GM19023 (cell line): ENCODE measurements at regions not wholly inside any gene's neighbourhood (a gene's known extent, or its start where the extent isn't known, plus 50 kb on each side); places are given as distances from the start of the nearest gene placed in this dataset.
A peak's percentile ranks its signal among the peaks of the same experiment; 100 is the strongest.

Experiments used
- ATAC-seq: cut with Tn5 transposase; IDR thresholded peaks from one replicate; pipeline ENCODE4 v1.9.1; 2021; ENCODE audit warnings: mild to moderate bottlenecking, moderate library complexity; ENCODE audit not compliant: unreplicated experiment

DNA sequence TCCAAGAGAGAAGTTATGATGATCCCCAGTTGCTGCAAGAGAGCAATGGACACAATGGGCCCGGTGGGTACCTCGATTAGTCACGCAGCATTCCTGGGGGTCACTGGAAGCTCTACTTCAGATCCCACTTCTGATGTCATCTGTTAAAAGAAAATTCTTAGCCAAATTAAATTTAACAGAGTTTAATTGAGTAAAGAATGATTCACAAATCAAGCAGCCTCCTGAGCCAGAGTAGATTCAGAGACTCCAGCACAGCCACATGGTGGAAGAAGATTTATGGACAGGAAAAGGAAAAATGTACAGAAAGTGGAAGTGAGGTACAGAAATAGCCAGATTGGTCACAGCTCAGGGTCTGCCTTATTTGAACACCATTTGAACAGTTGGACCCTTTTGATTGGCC is 107.5 kb downstream of the SPTSSA start:
- no peak for ATAC-seq

DNA sequence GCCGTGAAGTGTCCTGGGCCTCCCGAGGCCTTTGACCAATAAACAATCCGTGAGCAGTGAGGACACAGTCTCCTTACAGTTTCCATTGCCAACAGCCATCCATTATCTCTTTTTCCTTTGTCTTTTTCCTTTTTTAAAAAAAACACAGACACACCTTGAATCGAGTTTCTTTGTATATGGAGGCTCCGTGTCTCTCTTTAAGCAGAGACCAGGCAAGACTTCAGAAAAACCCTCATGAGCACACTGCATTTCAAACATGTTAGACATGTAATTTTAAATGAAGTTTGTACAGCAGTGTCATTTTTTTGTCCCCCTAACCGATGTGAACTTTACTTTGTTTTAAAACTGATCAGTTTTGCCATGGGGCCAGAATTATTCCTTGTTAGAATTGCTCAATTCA is 111.1 kb downstream of the SPTSSA start:
- no peak for ATAC-seq

DNA sequence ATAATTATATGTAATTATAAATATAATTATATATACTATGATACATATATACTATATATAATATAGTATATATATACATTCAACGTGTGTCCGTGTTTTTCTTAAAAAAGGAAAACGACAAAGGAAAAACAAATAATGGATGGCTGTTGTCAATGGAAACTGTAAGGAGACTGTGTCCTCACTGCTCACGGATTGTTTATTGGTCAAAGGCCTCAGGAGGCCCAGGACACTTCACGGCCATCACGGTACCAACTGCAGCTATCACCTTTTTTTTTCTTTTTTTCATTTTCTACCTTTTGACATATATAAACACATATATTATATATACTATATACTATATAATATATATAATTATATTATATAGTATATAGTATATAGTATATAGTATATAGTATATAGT is 113.4 kb downstream of the SPTSSA start:
- ATAC-seq, result no peak

DNA sequence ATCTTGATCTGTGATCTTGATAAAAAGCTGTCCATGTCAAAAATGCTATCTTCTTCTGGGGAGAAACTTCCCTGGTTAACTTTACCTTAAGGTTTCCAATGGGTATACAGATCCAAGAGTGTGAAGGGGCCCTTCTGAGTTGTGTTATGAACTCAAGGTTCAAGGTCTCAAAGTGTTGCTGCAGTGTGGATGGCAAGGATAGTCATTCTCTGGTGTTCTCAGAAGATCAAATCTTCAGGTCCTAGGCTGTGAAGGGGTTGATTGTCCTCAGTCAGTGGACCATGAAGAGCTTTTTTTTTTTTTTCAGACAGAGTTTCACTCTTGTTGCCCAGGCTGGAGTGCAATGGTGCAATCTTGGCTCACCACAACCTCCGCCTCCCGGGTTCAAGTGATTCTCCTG is 114.4 kb downstream of the SPTSSA start:
- ATAC-seq, result peak; percentile 86

DNA sequence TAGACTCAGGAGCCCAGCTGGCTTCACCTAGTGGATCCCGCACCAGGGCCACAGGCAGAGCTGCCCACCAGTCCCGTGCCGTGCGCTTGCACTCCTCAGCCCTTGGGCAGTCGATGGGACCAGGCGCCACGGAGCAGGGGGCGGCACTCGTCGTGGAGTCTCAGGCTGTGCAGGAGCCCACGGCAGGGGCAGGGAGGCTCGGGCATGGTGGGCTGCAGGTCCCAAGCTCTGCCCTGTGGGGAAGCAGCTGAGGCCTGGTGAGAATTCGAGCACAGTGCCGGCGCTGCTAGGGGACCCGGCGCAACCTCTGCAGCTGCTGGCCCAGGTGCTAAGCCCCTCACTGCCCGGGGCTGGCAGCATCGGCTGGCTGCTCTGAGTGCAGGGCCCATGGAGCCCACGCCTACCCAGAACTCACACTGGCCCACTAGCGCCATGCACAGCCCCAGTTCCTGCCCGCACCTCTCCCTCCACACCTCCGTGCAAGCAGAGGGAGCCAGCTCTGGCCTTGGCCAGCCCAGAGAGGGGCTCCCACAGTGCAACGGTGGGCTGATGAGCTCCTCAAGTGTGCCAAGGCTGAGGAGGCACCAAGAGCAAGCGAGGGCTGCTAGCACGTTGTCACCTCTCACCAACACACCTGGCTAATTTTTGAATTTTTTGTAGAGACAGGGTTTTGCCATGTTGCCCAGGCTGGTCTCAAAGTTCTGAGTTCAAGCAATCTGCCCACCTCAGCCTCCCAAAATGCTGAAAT is 116.1 kb downstream of the SPTSSA start:
- no peak for ATAC-seq

DNA sequence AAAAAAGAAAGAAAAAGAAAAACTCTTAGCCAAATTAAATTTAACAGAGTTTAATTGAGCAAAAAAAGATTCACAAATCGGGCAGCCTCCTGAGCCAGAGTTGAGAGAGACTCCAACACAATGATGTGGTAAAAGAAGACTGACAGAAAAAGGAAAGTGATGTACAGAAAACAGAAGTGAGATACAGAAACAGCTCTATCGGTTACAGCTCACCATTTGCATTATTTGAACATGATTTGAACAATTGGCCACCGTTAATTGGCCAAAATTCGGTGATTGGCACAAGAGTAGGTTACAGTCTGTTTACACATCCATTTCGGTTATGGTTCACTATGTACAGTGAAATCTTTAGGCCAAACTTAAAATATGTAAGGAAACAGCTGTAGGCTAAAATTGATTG is 117.7 kb downstream of the SPTSSA start:
- ATAC-seq, result no peak

DNA sequence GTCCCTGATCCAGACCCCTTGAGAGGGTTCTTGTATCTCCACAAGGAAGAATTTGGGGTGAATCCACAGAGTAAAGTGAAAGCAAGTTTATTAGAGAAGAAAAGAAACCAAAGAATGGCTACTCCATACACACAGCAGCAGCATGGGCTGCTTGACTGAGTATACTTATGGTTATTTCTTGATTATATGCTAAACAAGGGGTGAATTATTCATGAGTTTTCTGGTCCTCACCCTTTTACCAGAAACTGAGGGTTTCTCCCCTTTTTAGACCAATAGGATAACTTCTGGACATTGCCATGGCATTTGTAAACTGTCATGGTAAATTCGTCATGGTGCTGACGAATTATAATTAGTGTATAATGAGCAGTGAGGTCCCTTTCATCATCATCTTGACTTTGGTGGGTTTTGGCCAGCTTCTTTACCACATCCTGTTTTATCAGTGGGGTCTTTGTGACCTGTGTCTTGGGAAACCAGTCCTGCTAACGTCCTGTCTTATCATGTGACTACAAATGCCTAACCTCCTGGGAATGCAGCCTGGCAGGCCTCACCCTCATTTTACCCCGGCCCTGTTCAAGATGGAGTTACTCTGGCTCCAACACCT is 121.9 kb downstream of the SPTSSA start:
- ATAC-seq, result no peak

DNA sequence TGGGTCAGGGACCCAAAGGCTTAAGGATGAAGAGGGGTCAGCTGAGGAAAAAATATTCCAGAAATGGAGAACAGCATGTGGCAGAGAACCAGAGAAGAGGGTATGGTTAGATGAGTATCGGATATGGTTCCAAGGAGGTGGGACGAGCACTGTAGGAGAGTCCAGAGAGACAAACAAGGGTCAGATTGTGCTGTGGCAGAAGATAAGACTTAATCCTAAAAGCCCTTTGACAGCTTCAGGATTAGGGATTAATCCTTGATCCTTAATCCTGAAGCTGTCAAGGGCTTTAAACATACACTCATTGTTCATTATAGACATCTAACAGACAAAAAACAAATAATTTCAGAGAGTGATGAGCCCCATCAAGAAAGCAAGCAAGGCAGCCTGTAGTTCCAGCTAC is 124.0 kb downstream of the SPTSSA start:
- no peak for ATAC-seq

DNA sequence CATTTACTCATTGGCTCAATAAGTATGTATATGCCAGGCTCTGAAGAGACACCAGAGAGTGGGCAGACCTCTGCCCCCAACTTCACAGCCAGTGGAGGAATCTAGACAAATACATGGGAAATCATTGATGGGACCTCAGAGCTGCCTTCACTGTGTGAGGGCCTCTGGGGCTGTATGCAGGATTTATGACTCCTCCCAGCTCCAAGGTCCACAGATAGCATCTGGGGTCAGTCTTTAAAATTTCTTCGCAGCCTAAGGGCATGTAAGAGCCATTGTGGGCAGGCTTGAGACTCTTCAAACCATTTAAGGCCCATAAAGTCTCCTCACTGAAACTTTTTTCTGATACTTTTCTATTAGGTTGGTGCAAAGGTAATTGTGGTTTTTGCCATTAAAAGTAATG is 125.5 kb downstream of the SPTSSA start:
- no peak for ATAC-seq

DNA sequence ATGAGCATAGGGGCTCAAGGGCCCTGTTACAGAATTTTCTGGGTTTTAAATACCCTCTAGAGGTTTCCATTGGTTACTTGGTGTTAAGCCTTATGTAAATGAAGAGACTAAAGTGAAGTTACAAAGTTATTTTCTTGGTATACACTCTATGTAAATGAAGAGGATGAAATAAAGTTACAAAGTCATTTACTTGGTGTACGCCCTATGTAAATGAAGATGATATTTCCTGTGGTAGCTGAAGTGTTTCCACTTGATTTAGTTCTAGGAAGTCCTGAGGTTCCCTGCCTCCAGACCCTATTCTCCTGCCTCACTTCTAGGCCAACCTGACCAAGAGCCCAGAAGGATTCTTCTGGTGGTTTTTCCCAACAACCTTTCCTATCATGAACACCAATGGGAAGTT is 126.1 kb downstream of the SPTSSA start:
- ATAC-seq, result no peak

DNA sequence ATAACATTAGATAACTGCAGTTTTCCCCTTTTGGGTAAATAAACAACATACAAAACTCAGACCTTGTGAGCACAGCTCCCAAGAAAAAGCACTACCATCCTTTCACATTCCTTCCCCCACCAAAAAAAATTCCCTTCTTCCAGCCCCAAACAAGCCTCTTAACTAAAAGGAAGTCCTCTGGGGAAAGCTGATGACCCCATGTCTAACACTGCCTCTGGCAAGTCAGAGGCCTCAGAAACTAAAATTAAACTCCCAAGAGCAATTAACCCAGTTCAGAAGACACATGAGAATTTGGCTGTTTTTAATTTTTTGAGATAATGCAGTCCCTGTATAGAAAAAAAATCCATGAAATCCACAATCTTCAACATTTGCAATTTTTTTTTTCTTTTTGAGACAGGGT is 127.7 kb downstream of the SPTSSA start:
- ATAC-seq, result no peak

DNA sequence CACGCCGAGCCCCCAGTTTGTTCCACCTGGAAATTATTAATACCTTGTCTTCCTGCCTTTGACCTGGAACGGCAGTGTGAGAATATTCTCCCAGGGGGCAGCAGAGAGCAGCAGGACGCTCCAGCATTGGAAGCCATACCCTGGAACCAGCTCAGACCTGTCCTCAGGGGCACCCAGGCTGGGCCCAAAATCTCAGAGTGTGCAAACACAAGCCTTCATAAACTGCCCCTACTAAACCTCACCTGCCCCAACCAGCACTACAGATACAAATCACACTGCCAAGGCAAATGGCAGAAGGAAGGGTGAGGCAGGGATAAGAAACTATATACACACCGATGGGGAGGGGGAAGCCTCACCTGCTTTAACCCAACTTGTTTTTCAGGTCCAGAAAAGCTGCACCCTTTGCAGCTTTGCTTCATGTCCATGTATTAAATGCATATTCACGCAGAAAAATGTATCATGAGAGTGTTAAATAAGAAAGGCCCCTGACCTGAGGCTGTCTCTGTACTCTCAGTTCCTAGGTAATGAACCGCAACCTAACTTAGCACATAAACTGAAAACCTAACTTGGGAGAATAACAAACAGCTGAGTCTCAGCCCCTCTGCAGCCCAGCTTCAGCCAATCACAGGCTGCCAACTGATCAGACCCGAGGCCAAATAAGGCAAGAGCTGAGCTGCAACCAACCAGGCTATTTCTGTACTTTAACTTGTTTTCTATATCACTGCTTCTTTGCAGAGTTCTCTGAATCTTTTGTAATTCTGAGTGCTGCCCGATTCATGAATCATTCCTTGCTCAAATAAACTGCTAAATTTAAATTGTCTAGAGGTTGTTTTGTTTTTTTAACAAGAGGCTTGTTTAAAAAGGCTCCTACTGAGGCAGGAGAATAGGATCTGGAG is 130.1 kb downstream of the SPTSSA start:
- ATAC-seq, result peak; percentile 83

DNA sequence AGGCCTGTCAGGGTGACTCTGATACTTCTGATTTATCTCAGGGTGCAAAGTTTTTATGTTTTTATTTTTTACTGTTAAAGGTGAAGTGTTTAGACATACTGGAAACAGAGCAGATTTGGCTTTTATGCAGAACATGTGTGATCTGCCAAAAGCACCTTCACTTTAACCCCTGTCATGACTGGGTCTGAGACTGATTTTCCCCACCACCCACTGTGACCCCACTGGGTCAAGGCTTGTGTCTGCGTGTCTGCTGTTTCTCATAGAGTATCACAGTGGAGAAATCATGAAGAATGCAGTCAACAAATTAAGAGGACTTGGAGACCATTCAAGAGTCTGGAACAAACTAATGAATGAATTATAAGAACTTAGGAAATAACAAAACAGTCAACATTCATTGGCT is 131.2 kb downstream of the SPTSSA start:
- ATAC-seq, result no peak

DNA sequence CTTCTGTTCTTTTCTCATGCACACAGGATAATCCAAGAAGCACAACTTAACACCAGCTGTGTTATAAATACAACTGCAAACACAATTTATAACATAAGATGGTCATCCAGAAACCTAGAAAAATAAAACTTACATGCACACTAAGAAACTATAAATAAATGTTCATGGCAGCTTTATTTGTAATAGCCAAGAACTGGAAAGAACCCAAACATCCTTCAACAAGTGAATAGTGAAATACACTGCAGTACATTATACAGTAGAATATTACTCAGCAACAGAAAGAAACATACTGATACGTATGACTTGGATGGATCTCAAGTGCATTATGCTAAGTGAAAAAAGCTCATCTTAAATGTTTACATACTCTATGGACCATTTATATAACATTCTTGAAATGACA is 132.7 kb downstream of the SPTSSA start:
- no peak for ATAC-seq

DNA sequence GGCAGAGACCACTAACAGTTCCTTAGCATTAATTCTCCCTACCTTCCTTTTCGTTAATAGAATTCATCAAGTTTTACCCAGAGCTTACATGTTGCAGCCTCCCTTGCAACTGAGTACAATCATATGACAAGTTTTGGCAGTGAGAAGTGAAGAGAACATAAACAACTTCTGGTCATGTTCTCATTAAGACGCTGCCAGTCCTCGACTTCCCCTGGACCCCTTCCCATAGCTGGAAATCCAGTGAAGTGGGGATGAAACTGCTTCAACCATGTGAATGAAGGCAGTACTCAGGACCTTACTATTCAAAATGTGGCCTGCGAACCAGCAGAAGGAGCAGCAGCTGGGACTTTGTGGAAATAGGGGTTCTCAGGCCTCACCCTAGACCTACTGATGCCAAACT is 133.9 kb downstream of the SPTSSA start:
- ATAC-seq, result no peak

DNA sequence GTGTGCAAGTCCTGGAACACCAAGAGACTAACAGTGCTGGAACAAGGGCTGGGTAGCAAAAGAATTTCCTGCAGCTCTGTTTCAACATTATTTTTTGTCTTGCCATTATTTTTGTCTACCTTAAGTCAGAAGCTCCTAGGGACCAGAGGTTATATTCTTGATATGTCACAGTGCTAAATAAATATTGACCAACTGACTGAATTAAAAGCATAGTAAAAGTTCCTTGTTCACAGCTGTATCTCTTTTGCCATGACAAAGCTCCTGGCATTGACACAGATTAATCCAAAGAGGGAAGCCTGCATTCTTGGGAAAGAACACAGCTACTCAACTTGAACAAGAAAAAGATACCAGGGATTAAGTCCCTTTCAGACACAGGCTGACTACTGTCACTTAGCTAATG is 136.5 kb downstream of the SPTSSA start:
- no peak for ATAC-seq

DNA sequence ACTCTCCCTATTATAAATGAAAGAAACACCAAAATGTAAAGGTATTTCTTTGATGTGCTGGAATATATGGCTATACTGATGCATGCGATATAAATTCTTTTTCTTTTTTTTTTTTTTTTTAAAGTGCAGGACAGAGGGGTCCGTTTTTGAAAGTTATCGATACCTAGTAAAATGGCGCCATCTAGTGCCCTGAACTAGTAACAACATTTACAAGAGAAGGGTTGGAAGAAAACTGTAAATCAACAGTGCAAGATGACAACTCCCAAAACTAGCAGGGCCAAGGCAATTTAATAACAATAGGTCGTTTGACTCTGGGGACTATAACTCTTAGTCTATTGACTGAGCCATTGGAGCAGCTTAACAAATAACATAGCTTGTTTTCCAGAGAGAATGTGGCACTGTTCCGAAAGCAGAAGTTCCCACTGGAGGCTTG is 137.7 kb downstream of the SPTSSA start:
- ATAC-seq, result no peak

DNA sequence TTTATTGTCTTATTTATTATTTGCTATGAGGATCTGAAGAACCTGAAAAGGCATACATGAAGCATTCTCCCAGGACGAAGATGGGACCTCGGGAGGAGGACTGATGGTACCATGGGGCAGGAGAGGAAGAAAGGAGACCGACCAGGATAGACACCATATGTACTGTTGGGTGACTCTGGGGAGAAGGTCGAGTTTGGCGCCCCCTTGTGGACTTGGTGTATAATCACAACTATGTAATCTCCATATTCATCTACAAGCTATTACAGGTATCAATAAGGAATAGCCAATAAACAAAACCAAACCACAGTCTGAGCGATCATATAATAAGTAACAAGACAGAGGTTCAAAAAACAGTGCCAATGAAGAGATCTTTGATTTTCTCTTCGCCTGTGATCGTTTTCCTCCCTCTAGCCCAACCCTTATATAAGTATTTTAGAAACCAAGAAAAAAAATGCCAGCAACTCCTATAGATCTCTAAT is 139.1 kb downstream of the SPTSSA start:
- peak; percentile 85 for ATAC-seq

DNA sequence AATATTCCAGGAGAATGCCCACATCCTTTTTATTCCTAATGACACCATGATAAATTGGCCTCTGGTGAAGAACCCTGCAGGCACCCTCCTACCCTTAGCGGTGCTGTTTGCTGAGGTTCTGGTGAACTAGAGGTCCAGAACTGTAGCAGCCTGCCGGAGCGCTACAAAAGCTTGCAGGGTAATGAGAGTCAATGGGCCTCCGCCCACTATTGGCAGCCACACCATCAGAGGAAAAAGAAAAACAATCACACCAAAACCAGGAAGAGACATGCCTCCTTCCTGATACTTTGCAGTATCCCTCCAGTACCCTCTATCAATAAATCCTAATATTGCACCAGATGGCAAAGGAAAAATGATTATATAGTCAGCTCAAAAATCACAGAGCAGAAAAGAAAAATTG is 142.9 kb downstream of the SPTSSA start:
- ATAC-seq, result no peak

DNA sequence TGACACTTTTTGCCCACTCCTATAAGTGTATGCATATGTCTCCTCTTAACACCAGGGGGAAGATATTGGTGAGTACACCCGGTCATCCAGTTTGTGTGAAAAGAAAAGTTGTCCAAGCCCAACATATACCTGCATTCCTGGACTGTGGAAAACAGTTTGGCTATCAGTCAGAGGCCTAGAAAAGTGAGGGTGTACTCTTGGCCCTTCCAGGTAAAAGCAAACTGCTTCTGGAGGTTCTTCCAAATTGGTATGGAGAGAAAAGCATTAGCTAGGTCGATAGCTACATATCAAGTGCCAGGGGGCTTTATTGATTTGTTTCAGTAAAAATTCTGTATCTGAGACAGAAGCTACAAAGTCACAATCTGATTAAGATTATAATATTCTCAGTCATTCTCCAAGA is 144.0 kb downstream of the SPTSSA start:
- ATAC-seq, result no peak

DNA sequence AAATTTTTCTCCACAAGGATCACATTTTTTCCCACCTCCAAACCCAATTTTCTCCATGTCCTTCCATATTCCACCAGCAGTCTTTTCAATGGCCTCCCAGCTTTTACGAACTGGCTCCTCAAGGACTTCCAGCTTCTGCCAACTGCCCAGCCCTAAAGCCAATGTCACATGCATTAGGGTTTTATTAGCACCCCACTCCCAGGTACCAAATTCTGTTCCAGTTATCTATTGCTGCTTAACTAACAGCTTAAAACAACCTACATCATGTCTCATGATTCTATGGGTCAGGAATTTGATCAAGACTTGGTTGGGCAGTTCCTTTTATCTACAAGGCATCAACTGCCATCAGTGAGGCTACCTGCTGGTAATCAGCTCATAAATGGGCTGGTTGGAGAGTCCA is 151.3 kb downstream of the SPTSSA start:
- no peak for ATAC-seq

DNA sequence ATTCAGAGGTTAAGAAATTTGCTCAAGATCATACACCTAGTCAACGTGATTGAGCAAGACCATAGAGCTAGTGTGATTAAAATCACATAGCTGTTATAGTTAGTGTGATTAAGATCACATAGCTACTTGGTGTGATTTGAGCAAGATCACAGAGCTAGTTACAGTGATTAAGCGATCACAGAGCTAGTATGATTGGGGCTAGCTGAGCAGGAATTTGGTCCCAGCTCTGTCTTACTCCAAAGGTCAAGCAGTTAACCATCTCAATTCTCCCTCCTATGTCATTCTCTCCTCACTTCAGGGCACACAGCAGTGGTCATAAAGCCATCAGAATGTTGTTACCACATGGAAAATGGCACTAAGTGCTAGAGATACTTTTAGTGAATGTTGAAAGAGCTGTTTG is 158.2 kb downstream of the SPTSSA start:
- no peak for ATAC-seq
